HG03139 (cell line): ENCODE measurements at regions not wholly inside any gene's neighbourhood (a gene's known extent, or its start where the extent isn't known, plus 50 kb on each side); places are given as distances from the start of the nearest gene placed in this dataset.

Experiments used
- ATAC-seq: cut with Tn5 transposase; IDR thresholded peaks from one replicate; pipeline ENCODE4 v1.9.1; 2021; ENCODE audit not compliant: unreplicated experiment

DNA sequence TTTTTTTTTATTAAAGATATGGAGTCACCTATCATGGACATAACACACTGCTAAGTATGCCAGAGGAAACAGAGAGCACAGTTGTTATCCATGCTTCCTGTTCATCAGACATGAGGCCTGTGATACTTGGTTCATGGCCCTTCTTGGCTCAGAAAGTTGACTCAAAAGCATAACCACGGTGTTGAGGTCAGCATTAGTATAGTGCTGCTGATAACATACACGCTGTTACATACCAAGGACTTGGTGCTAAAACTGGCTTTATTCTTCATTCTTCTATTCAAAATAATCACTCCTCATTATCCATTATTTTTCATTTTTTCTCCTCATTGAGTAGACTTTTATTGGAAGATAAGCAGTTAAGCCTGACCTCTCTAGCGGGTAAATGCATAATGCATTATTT lies 464.1 kb downstream of the ADGRL2 start:
- ATAC-seq = no peak

DNA sequence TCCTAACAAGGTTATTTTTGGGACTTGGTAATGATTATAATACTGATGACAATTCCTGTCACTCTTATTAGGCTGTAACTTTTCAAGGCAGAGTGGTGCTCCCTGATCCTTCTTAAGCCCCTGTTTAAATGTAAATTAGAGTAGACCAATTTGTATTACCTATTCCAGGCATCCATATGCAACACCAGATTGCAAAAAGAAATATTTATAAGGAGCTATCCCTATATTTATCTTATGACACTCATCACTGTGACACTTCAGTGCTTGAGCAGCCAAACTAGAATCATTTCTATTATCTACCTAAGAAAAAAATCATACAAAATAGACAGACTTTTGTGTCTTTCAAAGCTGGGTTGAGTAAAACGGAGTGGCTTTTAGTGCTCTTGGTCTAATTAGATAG lies 462.7 kb downstream of the ADGRL2 start:
- ATAC-seq = no peak

DNA sequence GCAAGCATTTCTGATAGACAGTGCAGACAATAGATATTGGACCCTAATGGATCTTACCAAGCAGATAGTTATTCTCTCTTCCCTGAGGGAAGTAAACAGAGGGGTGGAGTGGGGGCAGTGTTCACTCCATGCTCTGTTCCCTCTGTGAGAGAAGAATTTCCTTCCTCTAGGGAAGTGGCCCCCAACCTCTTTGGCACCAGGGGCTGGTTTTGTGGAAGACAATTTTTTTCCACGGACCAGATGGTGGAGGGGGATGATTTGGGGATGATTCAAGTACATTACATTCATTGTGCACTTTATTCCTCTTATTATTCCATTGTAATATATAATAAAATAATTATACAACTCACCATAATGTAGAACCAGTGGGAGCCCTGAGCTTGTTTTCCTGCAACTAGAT lies 459.9 kb downstream of the ADGRL2 start:
- ATAC-seq = no peak

DNA sequence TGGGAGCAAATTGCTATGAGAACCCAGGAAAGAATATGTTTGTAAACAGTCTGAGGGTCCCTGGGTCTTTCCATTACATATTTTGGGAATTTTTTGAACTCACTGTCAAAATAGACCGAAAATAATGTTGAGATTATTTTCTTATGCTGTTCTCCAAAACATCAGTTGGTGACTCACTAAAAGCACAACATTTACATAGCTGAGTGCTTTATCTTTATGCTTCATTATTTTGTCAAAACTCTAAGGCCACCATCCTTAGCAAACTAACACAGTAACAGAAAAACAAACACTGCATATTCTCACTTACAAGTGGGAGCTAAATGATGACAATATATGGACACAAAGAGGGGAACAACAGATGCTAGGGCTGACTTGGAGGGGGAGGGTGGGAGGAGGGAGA lies 459.3 kb downstream of the ADGRL2 start:
- no peak for ATAC-seq

DNA sequence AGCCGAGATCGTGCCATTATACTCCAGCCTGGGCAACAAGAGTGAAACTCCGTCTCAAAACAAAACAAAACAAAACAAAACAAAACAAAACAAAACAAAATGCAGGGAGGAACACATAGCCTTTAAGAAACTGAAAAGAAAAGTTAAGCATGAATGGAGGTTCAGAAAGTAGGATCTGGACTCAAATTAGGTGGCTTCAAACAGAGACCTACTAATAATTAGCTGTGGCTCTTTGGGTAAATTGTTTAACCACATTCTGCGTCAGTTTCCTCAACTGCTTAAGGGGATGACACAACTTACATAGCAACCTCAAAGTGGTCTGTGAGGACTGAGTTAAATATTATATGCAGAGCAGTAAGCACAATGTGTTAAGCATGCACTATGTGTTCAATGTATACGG lies 458.2 kb downstream of the ADGRL2 start:
- no peak for ATAC-seq

DNA sequence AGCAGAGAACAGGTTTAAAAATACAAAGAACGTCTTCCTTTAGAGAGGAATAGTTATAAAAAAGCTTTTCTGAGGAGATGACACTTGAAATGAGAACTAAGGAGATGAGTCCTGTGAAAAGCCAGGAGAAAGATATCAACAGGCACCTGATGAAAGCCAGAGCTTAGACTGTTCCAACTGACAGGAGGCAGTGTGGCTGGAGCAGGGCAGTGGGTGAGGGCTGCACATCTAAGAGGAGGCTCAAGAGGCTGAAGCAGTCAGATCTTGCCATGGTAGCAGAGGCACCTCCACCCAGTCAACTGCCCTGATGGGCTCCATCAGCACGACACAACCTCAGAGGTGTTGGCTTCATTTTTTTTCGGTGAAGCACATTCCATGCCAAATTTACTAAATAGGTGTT lies 445.3 kb downstream of the ADGRL2 start:
- ATAC-seq = no peak

DNA sequence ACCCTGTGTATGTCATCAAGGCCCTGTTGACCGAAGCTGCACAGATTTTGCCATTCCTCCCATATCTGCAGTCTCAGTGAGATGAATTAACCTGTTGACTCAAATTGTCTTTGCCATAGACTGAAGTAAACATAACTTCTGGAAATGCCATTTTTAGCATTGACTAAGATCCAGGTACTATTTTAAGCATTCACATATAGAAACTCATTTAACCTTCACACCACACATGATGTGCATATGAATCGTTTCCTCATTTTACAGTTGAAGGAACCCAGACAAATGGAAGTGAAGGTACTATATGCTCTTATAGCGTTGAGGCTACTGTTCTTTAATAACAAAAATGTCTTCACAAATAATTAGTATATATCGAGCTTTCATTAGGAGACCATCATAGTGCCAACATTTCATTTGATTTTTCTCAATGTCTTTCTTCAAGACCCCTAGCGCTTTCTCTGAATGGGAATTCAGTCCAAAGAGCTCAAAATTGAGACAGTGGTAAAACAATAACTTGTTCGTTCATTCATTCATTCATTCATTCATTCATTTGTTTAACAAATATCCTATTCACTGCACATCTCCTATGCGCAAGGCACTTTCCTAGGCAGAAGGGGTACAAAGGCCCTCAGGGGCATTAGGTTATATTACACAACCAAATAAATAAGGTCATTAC lies 444.7 kb downstream of the ADGRL2 start:
- ATAC-seq = no peak

DNA sequence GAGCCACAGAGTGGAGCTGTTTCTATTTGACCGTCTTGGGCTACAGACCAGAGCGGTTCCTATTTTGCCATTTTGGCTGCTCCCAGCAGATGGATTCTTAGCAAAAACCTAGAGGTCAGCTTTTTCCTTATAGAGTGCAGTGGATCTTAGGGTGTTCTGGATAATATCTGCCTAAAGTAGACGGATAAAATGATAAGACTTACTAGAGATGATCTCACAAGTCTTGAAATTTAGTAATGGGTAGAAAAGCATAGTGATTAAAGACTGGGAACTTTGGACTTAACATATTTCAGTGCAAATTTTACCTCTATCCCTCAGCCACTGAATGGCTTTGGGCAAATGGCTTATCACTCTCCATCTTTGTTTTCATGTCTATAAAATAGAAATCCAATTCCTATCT lies 439.8 kb downstream of the ADGRL2 start:
- no peak for ATAC-seq

DNA sequence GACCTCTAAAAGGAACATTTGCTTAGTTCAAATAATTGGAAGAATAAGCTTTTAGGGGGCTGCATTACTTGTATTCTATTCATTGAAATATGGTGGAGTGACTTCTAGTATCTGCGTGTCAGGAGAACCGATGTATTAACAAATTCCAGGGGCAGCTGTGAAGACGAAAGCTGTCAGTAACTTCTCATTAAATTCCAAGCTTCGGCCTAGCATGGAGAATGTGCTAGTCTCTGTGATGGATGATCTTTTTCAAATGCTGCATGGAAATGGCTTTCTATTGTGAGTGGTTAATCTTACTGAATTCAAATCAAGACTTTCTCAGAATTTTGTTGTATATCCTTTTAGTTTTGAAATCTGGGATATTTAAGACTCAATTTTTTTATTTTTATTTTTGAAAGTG lies 429.9 kb downstream of the ADGRL2 start:
- ATAC-seq = no peak

DNA sequence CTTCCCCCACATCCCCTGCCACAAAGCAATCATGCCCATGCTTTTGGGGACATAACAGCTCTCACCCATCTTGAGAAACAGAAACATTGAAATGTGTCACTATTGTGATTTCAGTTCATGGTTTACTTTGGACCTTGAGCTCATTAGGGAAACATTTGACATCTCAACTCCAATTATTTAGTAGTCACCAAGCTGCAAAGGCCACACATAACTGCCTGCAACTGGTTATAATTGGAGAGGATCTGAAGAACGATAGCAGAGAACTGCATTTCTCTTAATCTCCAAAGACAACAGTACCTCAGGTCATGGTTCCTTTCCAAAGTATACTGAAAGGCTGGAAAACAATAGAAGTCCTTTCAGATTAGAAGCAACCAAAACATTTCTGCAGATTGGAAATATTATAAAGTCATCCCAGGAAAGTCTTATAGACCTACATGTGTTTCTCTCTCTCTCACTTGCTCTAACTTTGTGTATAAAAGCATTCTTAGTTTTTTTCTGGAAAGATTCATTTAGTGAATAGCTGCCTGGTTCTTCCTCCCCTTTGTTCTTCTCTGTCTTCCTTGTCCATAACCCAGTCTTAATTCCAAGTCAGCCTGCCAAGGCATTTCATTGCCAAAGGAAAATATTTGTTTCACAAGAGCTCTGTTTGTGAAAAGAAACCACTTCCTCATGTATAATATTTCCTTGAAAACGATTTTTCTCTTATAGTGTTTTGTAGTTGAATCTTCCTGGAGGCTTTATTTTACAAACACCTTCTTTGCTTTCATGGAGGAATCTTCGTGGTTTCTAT lies 426.8 kb downstream of the ADGRL2 start:
- ATAC-seq = no peak

DNA sequence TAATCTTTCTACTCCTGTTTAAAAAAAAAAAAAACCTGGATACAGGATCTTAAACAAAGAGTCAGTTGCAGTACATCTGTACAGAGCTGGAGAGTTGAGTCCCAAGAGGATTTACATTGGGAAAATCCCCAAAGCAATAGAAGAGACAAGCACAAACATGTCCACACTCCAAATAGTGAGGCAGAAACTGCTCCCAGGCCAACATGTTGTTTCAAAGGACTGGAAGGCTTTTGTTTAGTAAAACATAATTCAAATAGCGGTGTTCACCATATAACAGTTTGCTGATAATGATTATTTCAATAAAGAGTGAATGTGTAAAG lies 425.4 kb downstream of the ADGRL2 start:
- ATAC-seq = no peak

DNA sequence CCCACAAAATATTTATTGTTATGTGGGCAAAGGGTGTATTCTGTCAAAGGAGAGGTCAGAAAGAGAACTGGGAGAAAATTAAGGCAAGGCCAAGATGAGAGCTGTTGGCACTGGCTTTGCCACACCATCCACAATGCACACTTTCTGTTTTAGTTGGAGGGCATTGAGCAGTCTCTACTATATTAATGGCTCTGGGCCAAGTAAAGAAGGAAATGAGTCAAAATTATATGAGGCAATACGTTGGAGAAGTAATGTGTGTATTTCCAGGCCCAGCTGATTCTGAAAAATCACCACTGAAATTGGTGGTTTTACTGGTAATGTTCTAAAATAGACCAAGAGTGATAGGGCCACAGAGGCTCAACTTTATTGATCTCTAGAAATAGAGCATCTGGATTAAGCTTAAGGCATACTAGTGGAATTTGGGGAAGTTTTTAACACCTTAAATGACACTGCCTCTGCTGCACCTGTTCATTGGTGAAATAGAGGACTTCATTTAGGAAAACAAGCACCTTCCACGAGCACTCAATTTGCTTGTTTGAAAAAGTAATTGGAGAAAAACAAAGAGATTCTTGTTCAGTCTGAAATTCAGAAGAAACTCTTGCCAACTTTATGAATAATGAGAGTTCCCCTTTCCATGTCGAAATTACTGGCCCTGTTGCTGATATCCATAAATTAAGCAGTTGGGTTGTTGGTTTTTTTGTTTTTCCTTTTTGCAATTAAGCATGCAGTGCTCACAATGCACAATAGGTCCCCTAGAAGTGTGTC lies 424.9 kb downstream of the ADGRL2 start:
- no peak for ATAC-seq

DNA sequence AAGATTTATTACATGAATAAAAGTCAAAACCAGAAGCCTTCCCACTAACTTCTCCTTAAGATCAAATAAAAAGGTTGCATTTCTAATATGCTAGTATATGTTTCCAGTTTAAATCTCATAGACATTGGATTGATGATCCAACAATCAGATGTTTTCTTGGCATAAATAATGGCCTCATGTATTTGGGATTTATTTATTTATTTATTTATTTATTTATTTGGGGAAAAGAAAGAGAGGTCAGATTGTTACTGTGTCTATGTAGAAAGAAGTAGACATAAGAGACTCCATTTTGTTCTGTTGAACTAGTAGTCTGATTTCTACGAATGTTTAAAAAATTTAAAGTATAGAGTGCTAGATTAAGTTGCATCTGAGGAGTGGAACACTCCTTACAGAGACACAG lies 422.4 kb downstream of the ADGRL2 start:
- ATAC-seq = no peak

DNA sequence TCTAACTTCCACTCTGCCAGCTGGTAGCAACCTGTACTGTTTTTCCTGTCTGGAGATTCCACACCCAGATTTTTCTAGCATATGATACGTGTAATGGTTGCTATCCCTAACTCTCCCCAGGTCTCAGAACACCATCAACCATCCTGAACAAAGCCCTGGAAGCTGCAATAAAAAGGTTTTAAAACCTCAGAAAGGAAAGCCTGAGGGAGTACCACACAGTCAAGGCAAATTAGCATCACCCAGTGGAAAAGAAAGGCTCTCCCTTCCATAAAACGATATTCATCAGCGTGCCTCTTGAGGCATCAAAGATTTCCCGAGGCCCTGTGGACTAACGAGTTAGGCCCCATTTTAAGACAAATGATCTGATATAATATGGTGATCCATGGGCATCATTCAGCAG lies 421.0 kb downstream of the ADGRL2 start:
- no peak for ATAC-seq

DNA sequence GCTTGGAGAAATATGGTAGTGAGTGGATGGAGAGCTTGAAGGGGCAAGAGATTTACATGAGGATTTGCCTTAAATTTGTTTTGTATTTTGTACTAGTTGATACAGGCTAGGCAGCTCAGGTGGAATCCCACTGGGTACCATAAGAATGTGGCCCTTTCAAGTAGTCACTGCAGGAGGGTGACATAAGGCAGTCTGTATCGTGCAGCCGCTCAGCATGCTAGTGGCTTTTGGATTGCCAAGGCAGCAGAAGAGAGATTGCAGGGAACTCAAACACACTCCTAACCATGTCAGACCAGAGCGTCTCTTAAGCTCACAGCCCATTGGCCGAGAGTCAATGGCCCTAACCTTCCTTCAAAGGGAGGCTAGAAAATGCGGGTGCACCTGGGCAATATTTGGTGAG lies 420.0 kb downstream of the ADGRL2 start:
- no peak for ATAC-seq

DNA sequence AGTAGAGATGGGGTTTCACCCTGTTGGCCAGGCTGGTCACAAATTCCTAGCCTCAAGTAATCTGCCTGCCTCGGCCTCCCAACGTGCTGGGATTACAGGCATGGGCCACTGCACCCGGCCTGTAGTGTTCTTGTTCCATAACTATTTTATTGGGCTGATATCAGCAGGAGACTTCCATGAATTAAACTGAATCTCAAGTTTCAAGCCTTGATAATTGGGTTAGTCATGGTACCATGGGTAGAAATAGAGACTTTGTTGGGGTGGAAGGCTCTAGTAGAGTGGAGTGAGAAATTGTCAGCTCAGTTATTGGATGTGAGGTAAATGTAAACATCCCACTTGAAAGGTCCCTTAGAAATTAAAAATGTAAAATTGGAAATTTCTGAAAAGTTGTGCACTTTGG lies 419.1 kb downstream of the ADGRL2 start:
- no peak for ATAC-seq

DNA sequence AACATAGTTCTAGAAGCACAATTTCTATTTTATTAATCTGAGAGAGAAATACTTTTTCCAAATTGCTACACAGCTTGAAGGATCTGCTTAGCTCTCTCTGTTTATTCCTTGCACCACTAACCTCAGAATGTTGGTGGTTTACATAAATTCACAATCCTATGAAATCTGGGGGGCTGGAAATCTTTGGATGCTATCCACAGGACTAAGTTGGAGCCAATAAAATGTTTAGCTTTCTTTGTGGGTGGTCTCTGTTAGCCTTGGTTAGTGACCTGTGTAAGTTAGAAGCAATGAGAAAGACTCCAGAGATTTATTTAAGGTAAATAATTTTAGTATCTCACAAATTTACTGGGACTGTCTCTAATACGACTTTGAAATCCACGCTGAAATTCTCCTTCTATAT lies 418.1 kb downstream of the ADGRL2 start:
- no peak for ATAC-seq

DNA sequence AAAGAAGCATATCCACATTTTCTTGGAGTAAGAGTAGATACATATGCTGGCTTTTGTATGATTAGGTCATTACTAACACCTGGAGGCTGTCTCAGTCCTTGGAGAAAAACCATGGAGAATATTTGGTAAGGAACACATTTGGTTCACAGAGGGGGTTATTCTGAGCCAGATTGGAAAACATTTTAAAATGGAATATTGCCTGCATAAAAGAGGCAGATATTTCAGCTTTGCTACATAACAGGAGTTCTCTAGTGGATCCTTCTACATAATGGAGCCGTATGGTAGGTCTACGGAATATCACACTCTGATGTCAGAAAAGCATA lies 415.1 kb downstream of the ADGRL2 start:
- no peak for ATAC-seq

DNA sequence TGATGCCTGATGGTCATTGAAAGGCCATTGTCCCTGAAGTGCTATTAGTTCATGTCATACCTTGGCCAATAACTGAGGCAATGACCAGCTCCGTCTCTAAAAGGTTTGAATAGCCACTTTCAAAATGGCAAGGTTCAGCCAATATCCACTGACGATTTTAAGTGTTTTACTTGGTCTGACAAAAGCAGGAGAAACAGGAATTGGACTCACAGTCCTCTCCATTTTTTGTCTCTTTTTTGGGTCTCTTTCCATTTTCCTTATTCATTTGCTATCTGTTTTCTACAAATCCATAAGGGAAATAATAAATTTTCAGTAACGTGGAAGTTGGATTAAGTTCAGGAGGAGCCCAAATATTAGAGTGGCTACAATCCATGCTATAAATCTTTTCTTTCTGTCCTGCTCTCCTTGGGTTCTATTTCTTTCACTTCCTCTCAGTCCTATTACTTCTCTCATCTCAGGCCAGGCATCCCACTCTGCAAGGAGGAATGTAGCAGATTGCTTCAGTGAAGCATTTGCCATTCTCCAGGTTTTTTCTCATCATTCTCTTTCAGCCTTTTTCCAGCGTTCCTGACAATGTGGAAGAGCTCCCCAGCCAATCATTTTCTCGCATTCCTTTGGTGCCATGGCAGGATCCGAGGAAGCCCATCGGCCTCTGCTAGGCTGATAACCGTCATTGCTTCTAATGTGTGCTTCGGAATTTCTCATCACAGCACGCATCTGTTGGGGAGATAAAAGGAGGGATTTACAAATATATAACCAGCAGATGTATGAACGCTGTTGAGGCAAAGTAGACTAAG lies 414.5 kb downstream of the ADGRL2 start:
- no peak for ATAC-seq

DNA sequence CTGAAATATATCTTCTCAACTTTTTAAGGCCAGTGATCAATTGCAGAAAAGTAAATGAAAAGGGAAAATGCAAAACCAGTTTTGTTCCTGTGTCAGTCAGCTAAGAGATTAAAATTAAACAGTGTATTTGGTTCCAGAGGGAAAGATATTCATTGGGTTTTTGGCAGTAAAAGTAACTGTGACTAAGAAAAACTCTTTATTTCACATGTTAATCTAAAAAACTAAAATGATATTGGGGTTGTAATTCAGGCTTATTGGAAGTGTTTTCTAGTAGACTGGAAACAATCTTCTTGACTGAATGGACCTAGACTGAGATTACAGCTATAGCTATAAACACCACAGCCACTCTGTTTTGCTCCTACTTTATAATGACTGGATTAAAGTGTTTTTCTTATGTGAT lies 413.9 kb downstream of the ADGRL2 start:
- no peak for ATAC-seq

DNA sequence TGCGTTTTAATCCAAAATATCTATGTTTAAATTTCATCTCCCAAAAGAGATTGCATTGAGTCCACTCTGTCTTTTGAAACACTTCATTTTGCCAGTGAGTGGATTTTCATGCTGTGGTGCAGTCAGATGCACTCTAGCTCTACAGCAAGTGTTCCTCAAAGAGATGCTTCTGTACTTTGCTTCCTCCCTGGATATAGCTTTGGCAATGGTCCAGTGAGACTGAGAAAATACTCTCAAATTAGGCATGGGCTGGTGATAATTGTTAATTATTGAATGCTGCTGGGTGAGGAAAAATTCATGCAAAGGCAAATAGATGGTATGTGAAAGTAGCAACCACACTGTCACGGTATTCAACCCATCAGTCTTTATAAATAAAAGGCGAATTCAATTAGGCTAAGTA lies 396.9 kb downstream of the ADGRL2 start:
- no peak for ATAC-seq

DNA sequence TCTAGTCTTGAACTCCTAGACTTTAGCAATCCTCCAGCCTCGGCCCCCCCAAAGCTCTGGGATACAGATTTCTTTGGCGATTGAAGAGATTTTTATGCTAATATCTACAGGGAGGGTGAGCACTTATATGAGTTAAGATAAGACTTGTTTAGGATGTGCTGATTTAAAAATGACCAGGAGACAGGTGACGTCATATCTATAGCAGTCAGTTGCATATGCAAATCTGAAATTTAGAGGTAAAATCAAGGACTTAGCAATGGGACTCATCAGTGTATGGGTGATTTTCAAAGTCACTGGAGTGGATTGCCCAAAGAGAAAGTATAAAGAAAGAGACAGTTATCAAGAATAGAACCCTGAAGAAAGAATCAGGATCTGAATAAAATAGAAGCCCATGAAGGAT lies 394.5 kb downstream of the ADGRL2 start:
- ATAC-seq = no peak
